B cell (primary cell): ENCODE measurements at regions not wholly inside any gene's neighbourhood (a gene's known extent, or its start where the extent isn't known, plus 50 kb on each side); places are given as distances from the start of the nearest gene placed in this dataset.

Source experiments
- ATAC-seq: fragments of 200-7000 bp; cut with Tn5 transposase; one replicate; pipeline ENCODE4 v1.10.0; 2021; ENCODE audit warnings: low read depth, mild to moderate bottlenecking, moderate number of reproducible peaks, moderate library complexity
- CTCF ChIA-PET: fragments of 350-600 bp; sonication (Branson Sonifier 250); formaldehyde crosslinking; loops from one replicate; lab custom pipeline; 2021; ENCODE audit warnings: antibody characterized with exemption, inconsistent platforms; lab: Charles Lee
- POLR2A ChIA-PET: fragments of 350-600 bp; sonication (Branson Sonifier 250); formaldehyde crosslinking; loops from one replicate; lab custom pipeline; 2021; ENCODE audit warnings: antibody characterized with exemption; lab: Charles Lee
- DNase-seq: peaks from one replicate; pipeline ENCODE4 v3.0.0; 2013
- H2AFZ ChIP-seq: 2 replicates; pipeline ENCODE4 v1.6.1; 2012; ENCODE audit warnings: mild to moderate bottlenecking, low read depth, low read length; ENCODE audit not compliant: insufficient read depth, poor library complexity, severe bottlenecking
- H3K27ac ChIP-seq, 2 donors: 1 replicate in 1 of 2; 2 replicates in 1 of 2; pipeline ENCODE4 v1.5.1; 2012 to 2013; ENCODE audit warnings: low read length in 2 of 2, mild to moderate bottlenecking in 2 of 2, moderate library complexity in 1 of 2
- H3K27me3 ChIP-seq, 4 experiments: fragments of 200-600 bp in 1 of 4; sonication (generic) in 1 of 4; replicated peaks in 1 of 4; 1 replicate in 2 of 4; 2 replicates in 2 of 4; pipeline versions ENCODE4 v1.6.1 to v1.7.0; 2013 to 2016; ENCODE audit warnings: low read length in 3 of 4, mild to moderate bottlenecking in 2 of 4, mixed read lengths in 1 of 4, moderate library complexity in 1 of 4; ENCODE audit not compliant: insufficient read depth in 4 of 4, control insufficient read depth in 3 of 4; ENCODE audit errors: control extremely low read depth in 1 of 4
- H3K36me3 ChIP-seq, 2 experiments: replicated peaks in 1 of 2; 1 replicate in 1 of 2; 2 replicates in 1 of 2; pipeline versions ENCODE4 v1.6.1 to v1.7.1; 2013; ENCODE audit warnings: low read length in 1 of 2; ENCODE audit not compliant: insufficient read depth in 2 of 2, control insufficient read depth in 1 of 2; ENCODE audit errors: control extremely low read depth in 1 of 2, extremely low read depth in 1 of 2
- H3K4me1 ChIP-seq, 2 donors: fragments of 200-600 bp in 1 of 2; sonication (generic) in 1 of 2; 1 replicate in 1 of 2; 2 replicates in 1 of 2; pipeline versions ENCODE4 v1.5.1 to v1.6.1; 2013 to 2017; ENCODE audit warnings: low read length in 2 of 2; ENCODE audit not compliant: control insufficient read depth in 2 of 2, insufficient read depth in 2 of 2
- H3K4me2 ChIP-seq: replicated peaks from 2 replicates; pipeline ENCODE3; 2012; ENCODE audit warnings: mild to moderate bottlenecking, low read depth, low read length; ENCODE audit not compliant: poor library complexity, severe bottlenecking
- H3K4me3 ChIP-seq, 5 experiments: fragments of 200-600 bp in 1 of 5; sonication (generic) in 1 of 5; 1 replicate in 3 of 5; 2 replicates in 2 of 5; pipeline versions ENCODE4 v1.5.1 to v1.7.0; 2011 to 2016; ENCODE audit warnings: low read length in 4 of 5, mild to moderate bottlenecking in 4 of 5, low read depth in 2 of 5, control low read depth in 1 of 5, moderate library complexity in 1 of 5; ENCODE audit not compliant: insufficient read depth in 1 of 5; ENCODE audit errors: control extremely low read depth in 1 of 5, extremely low read depth in 1 of 5
- H3K79me2 ChIP-seq: fragments of 200-600 bp; sonication (generic); one replicate; pipeline ENCODE4 v1.6.0; 2016; ENCODE audit warnings: low read length; ENCODE audit not compliant: control insufficient read depth, insufficient read depth
- H3K9ac ChIP-seq: fragments of 200-600 bp; sonication (generic); 2 replicates; pipeline ENCODE4 v1.6.1; 2017; ENCODE audit warnings: mild to moderate bottlenecking, low read length, moderate library complexity
- H3K9me3 ChIP-seq, 3 donors: one replicate each; pipeline versions ENCODE4 v1.6.1 to v1.7.1; 2013; ENCODE audit warnings: low read length in 2 of 3; ENCODE audit not compliant: control insufficient read depth in 2 of 3, insufficient read depth in 1 of 3; ENCODE audit errors: control extremely low read depth in 1 of 3
- H4K20me1 ChIP-seq: 2 replicates; pipeline ENCODE4 v1.6.0; 2012; ENCODE audit warnings: mild to moderate bottlenecking, low read length; ENCODE audit not compliant: insufficient read depth, control insufficient read depth, poor library complexity, severe bottlenecking
- H3K27ac Mint-ChIP-seq: one replicate; pipeline ENCODE4 v1.8.0; 2021; ENCODE audit warnings: mixed read lengths
- H3K27me3 Mint-ChIP-seq: one replicate; pipeline ENCODE4 v1.8.0; 2021; ENCODE audit warnings: mixed read lengths
- H3K4me1 Mint-ChIP-seq: one replicate; pipeline ENCODE4 v1.8.0; 2021; ENCODE audit warnings: mixed read lengths
- H3K4me3 Mint-ChIP-seq: one replicate; pipeline ENCODE4 v1.8.0; 2021; ENCODE audit warnings: mixed read lengths
- H3K9me3 Mint-ChIP-seq: one replicate; pipeline ENCODE4 v1.8.0; 2022; ENCODE audit warnings: mixed read lengths; ENCODE audit not compliant: insufficient read depth
- CTCF ChIP-seq: fragments of 200-600 bp; IDR thresholded peaks from one replicate; pipeline ENCODE4 v1.8.0; 2022; ENCODE audit warnings: antibody characterized with exemption, mild to moderate bottlenecking
- EZH2 ChIP-seq: IDR thresholded peaks from 2 replicates; pipeline ENCODE4 v1.6.1; 2012; ENCODE audit warnings: borderline replicate concordance, low read depth, mild to moderate bottlenecking, moderate library complexity, low read length; ENCODE audit not compliant: insufficient read depth, poor library complexity, severe bottlenecking
- WGBS: methylation state at CpG from one replicate; pipeline ENCODE4 v1.1.5; 2013; ENCODE audit warnings: missing lambda C conversion rate; ENCODE audit not compliant: insufficient coverage; 5-methylcytosine and 5-hydroxymethylcytosine counted together
- intact Hi-C: fragments of 100-400 bp; cut with micrococcal nuclease; formaldehyde crosslinking; loops from one replicate; pipeline ENCODE4 v1.10.0; 2022

- H3K36me3 ChIP-seq: no peaks in the 10 kb centered on the region
- no peak overlapping the region for H3K27ac ChIP-seq
- no peak for TF ChIP-seq CTCF
- H3K27me3 Mint-ChIP-seq: peaks cover 8% of the 10 kb centered on the region
- no peaks in the 10 kb centered on the region for H3K79me2 ChIP-seq
- POLR2A ChIA-PET: no interaction called here
- ATAC-seq (no peak), DNase-seq (no peak)
- H3K9me3 ChIP-seq: no peaks in the 10 kb centered on the region
- H3K4me3 Mint-ChIP-seq: no peak overlapping the region
- intact Hi-C loops: no loop called here
- H3K9me3 Mint-ChIP-seq: no peaks in the 10 kb centered on the region
- peaks cover 0 to 4% (median 0%) of the 10 kb centered on the region in 4 experiments for H3K27me3 ChIP-seq
- H3K4me1 ChIP-seq: no peaks in the 10 kb centered on the region
- WGBS: no CpG with 5 or more reads among the region's 1 CpG
- H3K4me1 Mint-ChIP-seq: no peaks in the 10 kb centered on the region
- H3K4me3 ChIP-seq: no peak overlapping the region
- H3K27ac Mint-ChIP-seq: no peak overlapping the region
- H3K4me2 ChIP-seq: no peak overlapping the region
- CTCF ChIA-PET: no interaction called here
- H4K20me1 ChIP-seq: no peaks in the 10 kb centered on the region
- no peak overlapping the region for H3K9ac ChIP-seq
- H2AFZ ChIP-seq: no peak overlapping the region
Measured at GRCh38 chr3:124660599-124660998, 69.7 kb upstream of the UMPS start.

- ChIA-PET CTCF (no interaction called here), POLR2A (no interaction called here)
- H3K4me1 ChIP-seq: no peaks in the 10 kb centered on the region
- no peak for TF ChIP-seq EZH2
- Mint-ChIP-seq H3K4me3 (no peak overlapping the region), H3K9me3 (no peaks in the 10 kb centered on the region), H3K4me1 (no peaks in the 10 kb centered on the region), H3K27ac (no peak overlapping the region), H3K27me3 (peaks cover 4% of the 10 kb centered on the region)
- intact Hi-C loops: no loop called here
- DNase-seq: no peak
- no peaks in the 10 kb centered on the region for H4K20me1 ChIP-seq
- no peak for ATAC-seq
- H3K27ac ChIP-seq: no peak overlapping the region
- H2AFZ ChIP-seq: no peak overlapping the region
- peaks cover 0 to 4% (median 0%) of the 10 kb centered on the region in 4 experiments for H3K27me3 ChIP-seq
- H3K9ac ChIP-seq: no peak overlapping the region
- no peaks in the 10 kb centered on the region for H3K79me2 ChIP-seq
- H3K9me3 ChIP-seq: no peaks in the 10 kb centered on the region
- no peak overlapping the region for H3K4me3 ChIP-seq
- no peaks in the 10 kb centered on the region for H3K36me3 ChIP-seq
- WGBS: 100% methylated on average over 1 of the region's 2 CpGs
- H3K4me2 ChIP-seq: no peak overlapping the region
Measured at GRCh38 chr3:124663690-124664089, 66.6 kb upstream of the UMPS start.
